ENCODE measurements at regions not wholly inside any gene's neighbourhood (a gene's known extent, or its start where the extent isn't known, plus 50 kb on each side); places are given as distances from the start of the nearest gene placed in this dataset.

DNA sequence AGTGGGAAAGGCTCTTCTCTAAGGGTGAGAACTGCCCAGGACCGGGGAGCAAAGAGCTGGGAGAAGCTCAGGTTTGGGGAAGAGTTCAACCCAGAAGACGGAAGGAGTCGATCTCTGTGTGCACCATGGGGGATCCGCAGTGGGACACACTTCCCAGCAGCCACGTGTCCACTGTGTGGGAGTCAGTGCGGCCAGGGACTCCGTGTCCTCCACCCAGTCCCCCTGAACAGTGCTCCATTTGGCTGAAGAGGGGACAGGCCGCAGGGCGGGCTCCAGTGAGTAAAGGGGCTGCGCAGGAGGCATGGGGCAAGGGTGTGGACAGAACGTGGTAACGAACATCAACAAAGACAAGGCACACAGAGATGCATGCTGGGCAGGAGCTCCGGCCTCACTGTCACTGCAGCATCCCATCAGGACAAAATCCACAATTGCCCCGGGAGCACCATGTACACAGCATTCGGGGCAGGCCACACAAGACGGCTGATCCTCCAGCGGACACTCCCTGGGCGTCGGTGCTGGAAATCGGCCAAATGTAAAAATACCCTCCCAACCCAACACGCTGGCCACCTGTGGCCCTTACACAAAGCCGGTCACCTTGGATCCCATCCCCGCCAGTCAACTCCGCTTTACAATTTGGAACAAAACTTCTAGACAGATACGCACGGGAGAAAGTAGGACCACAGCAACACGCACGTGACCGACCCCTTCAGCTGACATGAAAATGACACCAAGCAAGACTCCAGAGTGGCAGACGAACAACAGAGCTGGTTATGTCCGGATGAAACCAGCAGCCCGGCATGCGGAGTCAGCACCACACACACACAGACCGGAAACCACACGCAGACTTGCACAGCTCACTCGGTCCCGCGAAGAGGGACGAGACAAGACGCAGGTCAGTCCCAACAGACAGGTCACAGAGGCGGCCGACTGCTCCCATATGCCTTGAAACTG is 366.8 kb downstream of the SHANK2 start:
- H3K27ac Mint-ChIP-seq (ENCODE audit: unreplicated experiment) = no peak overlapping the region
- peaks cover 16% of the 10 kb centered on the region for H3K36me3 Mint-ChIP-seq (ENCODE audit: low read depth, unreplicated experiment)
- peaks cover 6% of the 10 kb centered on the region for H3K4me1 Mint-ChIP-seq (ENCODE audit: low read depth, unreplicated experiment)
- peaks cover 6% of the 10 kb centered on the region for H3K9me3 Mint-ChIP-seq (ENCODE audit: unreplicated experiment)
- no peak for TF ChIP-seq EZH2 (IDR thresholded peaks at IDR 0.05; ENCODE audit: insufficient read depth, low read length)
- TF ChIP-seq, protein P1, sequence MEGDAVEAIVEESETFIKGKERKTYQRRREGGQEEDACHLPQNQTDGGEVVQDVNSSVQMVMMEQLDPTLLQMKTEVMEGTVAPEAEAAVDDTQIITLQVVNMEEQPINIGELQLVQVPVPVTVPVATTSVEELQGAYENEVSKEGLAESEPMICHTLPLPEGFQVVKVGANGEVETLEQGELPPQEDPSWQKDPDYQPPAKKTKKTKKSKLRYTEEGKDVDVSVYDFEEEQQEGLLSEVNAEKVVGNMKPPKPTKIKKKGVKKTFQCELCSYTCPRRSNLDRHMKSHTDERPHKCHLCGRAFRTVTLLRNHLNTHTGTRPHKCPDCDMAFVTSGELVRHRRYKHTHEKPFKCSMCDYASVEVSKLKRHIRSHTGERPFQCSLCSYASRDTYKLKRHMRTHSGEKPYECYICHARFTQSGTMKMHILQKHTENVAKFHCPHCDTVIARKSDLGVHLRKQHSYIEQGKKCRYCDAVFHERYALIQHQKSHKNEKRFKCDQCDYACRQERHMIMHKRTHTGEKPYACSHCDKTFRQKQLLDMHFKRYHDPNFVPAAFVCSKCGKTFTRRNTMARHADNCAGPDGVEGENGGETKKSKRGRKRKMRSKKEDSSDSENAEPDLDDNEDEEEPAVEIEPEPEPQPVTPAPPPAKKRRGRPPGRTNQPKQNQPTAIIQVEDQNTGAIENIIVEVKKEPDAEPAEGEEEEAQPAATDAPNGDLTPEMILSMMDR (IDR thresholded peaks at IDR 0.05; ENCODE audit: insufficient read depth, low read depth, low read length) = no peak
- H3K4me2 ChIP-seq (ENCODE audit: low read length) = peak overlapping the region; percentile 41
- no peak for DNase-seq (ENCODE audit: low read depth)
- H3K36me3 ChIP-seq (ENCODE audit: insufficient read depth, low read length) = no peaks in the 10 kb centered on the region
- no peaks in the 10 kb centered on the region for H3K79me2 ChIP-seq (ENCODE audit: insufficient read depth, low read length)
- no peaks in the 10 kb centered on the region for H4K20me1 ChIP-seq (ENCODE audit: insufficient read depth, low read length)
- no peak overlapping the region for H3K9ac ChIP-seq (ENCODE audit: low read length)
- H3K27me3 Mint-ChIP-seq (ENCODE audit: low read depth, unreplicated experiment) = peaks cover 16% of the 10 kb centered on the region
- no peak overlapping the region for H3K4me3 Mint-ChIP-seq (ENCODE audit: unreplicated experiment)
- peaks cover 10% of the 10 kb centered on the region for H3K27me3 ChIP-seq (ENCODE audit: insufficient read depth, low read length)
- no peak overlapping the region for H2AFZ ChIP-seq (ENCODE audit: low read depth, low read length)
- FAIRE-seq = no peak
- no peak overlapping the region for H3K27ac ChIP-seq (ENCODE audit: low read depth, low read length)
- H3K4me3 ChIP-seq (ENCODE audit: insufficient read depth, low read depth, low read length) = no peak overlapping the region
- H3K9me3 ChIP-seq (ENCODE audit: insufficient read depth, low read depth, low read length) = no peaks in the 10 kb centered on the region
- H3K4me1 ChIP-seq (ENCODE audit: insufficient read depth, low read length) = peaks cover 3% of the 10 kb centered on the region

DNA sequence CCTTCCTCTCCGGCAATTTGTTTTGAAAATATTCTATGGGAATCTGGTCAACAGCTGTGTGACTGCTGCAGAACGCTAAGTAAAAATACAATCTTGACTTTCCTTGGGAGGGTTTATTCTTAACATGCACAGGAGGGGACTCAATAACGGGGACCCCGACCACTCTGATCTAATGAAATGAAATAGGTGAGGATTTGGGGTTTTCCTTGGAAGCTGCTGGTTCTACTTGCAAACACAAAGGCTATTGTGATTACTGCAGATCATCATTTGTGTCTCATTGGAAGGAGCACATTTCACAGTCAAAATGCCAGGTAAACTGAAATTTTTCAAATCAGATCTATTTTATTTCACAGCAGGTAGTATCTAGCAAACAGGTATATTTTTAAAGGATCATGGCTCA is 366.1 kb downstream of the SHANK2 start:
- no peak overlapping the region for H2AFZ ChIP-seq (ENCODE audit: low read depth, low read length)
- no peak overlapping the region for H3K27ac ChIP-seq (ENCODE audit: low read depth, low read length)
- Mint-ChIP-seq H3K27ac (ENCODE audit: unreplicated experiment) (no peak overlapping the region), H3K36me3 (ENCODE audit: low read depth, unreplicated experiment) (peaks cover 16% of the 10 kb centered on the region), H3K27me3 (ENCODE audit: low read depth, unreplicated experiment) (peaks cover 16% of the 10 kb centered on the region), H3K4me3 (ENCODE audit: unreplicated experiment) (no peak overlapping the region), H3K4me1 (ENCODE audit: low read depth, unreplicated experiment) (peaks cover 6% of the 10 kb centered on the region), H3K9me3 (ENCODE audit: unreplicated experiment) (peaks cover 8% of the 10 kb centered on the region)
- no peak overlapping the region for H3K9ac ChIP-seq (ENCODE audit: low read length)
- peaks cover 10% of the 10 kb centered on the region for H3K27me3 ChIP-seq (ENCODE audit: insufficient read depth, low read length)
- no peaks in the 10 kb centered on the region for H3K36me3 ChIP-seq (ENCODE audit: insufficient read depth, low read length)
- no peak for FAIRE-seq
- peaks cover 3% of the 10 kb centered on the region for H3K4me1 ChIP-seq (ENCODE audit: insufficient read depth, low read length)
- H4K20me1 ChIP-seq (ENCODE audit: insufficient read depth, low read length) = no peaks in the 10 kb centered on the region
- H3K9me3 ChIP-seq (ENCODE audit: insufficient read depth, low read depth, low read length) = no peaks in the 10 kb centered on the region
- H3K79me2 ChIP-seq (ENCODE audit: insufficient read depth, low read length) = no peaks in the 10 kb centered on the region
- TF ChIP-seq, protein P1 (IDR thresholded peaks at IDR 0.05; ENCODE audit: insufficient read depth, low read depth, low read length) = no peak
- no peak for TF ChIP-seq EZH2 (IDR thresholded peaks at IDR 0.05; ENCODE audit: insufficient read depth, low read length)
- DNase-seq (ENCODE audit: low read depth) = no peak
- peak overlapping the region; percentile 41 for H3K4me2 ChIP-seq (ENCODE audit: low read length)
- no peak overlapping the region for H3K4me3 ChIP-seq (ENCODE audit: insufficient read depth, low read depth, low read length)
